ENCODE measurements at regions not wholly inside any gene's neighbourhood (a gene's known extent, or its start where the extent isn't known, plus 50 kb on each side); places are given as distances from the start of the nearest gene placed in this dataset.

DNA sequence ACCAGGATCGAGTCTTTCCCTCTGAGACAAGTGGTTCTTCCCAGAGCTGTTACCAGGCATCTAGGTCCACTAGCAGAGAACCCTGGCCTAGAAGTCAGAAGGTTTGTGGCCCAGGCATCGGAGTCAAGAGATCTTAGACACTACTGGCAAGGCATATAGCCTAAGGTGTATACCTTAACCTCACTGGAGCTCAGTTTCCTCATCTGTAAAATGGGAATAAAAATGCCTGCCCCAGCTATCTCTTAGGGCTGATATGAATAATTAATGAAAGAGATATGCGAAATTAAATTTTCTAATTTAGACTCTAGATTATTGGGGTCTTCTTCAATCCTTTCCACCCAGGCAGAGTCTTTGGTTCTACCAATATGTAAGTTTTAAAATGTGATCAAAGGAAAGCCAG, 60.5 kb upstream of the NLK start:
- no peak overlapping the region for H3K4me2 ChIP-seq
- no peak overlapping the region for H3K9ac ChIP-seq
- H4K20me1 ChIP-seq, result no peaks in the 10 kb centered on the region
- H3K4me3 ChIP-seq, result no peak overlapping the region
- no peak for TF ChIP-seq Cebpa-rat (IDR thresholded peaks at IDR 0.05)
- no peaks in the 10 kb centered on the region for H3K9me3 ChIP-seq
- H3K4me1 ChIP-seq, result peaks cover 19% of the 10 kb centered on the region
- H3K27me3 ChIP-seq, result no peaks in the 10 kb centered on the region
- H3K27ac ChIP-seq, result no peak overlapping the region
- no peaks in the 10 kb centered on the region for H3K36me3 ChIP-seq

DNA sequence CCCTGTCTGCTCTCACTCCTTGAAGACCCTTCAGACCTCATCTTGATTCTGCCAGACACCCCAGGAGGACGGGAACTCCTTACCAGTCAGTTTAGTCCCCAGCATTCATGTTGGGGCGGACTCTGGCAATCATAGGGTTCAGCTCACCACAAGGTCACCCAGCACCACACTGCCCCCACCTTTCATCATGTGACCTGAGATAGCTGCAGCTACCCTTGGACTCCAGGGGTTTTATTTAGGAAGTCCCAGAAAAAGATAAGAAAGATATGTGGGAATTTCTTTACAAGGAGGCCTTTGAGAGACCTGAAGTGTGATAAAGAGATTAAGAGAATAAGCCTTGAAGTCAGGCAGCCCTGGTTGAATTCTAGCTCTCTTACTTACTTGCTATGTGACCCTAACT, 59.8 kb upstream of the NLK start:
- Histone ChIP-seq H3K36me3 (no peaks in the 10 kb centered on the region), H3K9ac (no peak overlapping the region), H3K4me3 (no peak overlapping the region), H4K20me1 (no peaks in the 10 kb centered on the region), H3K27me3 (no peaks in the 10 kb centered on the region), H3K4me2 (no peak overlapping the region), H3K27ac (no peak overlapping the region), H3K4me1 (peaks cover 13% of the 10 kb centered on the region), H3K9me3 (no peaks in the 10 kb centered on the region)
- no peak for TF ChIP-seq Cebpa-rat (IDR thresholded peaks at IDR 0.05)

DNA sequence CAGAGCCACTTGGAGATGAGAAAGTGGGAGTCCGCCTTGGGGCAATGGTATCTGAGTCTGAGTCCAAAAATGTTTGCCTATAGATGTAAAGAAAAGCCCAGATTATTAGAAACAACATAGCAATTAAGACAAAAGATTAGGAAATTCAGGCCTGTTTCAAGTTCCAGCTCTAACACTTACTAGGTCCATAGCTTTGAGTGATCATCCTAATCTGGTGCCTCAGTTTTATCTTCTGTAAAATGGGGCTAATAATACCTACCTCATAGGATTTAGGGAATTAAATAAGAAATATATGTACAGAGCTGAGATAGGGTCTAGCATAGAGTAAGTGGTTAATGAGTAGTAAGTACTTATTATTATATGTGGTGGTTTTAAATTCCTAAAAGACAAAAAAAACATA, 58.6 kb upstream of the NLK start:
- H3K4me1 ChIP-seq, result peaks cover 12% of the 10 kb centered on the region
- no peak overlapping the region for H3K9ac ChIP-seq
- no peaks in the 10 kb centered on the region for H3K9me3 ChIP-seq
- TF ChIP-seq Cebpa-rat (IDR thresholded peaks at IDR 0.05), result no peak
- no peaks in the 10 kb centered on the region for H3K36me3 ChIP-seq
- no peaks in the 10 kb centered on the region for H3K27me3 ChIP-seq
- H4K20me1 ChIP-seq, result no peaks in the 10 kb centered on the region
- no peak overlapping the region for H3K27ac ChIP-seq
- H3K4me2 ChIP-seq, result no peak overlapping the region
- no peak overlapping the region for H3K4me3 ChIP-seq

DNA sequence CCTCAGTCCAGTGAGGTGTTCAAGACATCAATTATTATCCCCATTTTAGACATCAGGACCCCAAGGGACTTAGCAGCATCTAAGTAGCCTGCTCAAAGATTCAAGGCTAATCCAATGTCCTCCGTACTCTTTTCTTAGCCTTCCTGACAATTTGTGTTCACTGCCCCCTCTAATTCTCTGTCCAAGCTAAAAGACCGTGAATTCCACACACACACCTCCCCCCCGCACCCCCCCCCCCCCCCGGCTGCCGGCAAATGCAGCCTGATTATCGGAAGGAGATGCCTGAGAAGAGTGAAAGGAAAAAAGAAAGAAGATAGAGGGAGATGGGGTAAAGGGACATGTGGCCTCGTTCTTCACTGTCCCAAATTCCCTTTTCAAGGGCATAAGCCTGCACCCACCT, 58.1 kb upstream of the NLK start:
- Histone ChIP-seq H4K20me1 (no peaks in the 10 kb centered on the region), H3K9me3 (no peaks in the 10 kb centered on the region), H3K27me3 (no peaks in the 10 kb centered on the region), H3K9ac (no peak overlapping the region), H3K36me3 (no peaks in the 10 kb centered on the region), H3K4me3 (no peak overlapping the region), H3K4me2 (no peak overlapping the region), H3K4me1 (peaks cover 12% of the 10 kb centered on the region), H3K27ac (no peak overlapping the region)
- no peak for TF ChIP-seq Cebpa-rat (IDR thresholded peaks at IDR 0.05)

DNA sequence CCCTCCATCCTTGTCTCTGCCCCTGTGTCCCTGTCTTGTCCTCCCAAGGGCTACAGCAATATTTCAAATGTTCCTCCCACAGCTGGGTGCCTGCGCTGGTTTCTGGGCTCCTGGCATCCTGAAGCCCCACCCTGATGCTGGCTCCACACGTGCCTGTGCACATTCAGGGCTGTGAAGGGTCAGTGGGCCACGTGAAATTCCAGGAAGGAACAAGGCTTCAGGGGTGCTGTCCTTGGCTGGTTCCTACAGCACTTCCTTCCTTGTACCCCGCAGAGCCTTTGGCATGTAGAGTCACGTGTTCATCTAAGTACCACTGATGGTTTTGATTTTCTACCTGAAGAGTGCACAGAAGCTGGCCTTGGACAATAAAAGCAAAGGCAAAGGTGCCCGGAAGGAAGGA, 57.7 kb upstream of the NLK start:
- H3K36me3 ChIP-seq, result no peaks in the 10 kb centered on the region
- H3K27me3 ChIP-seq, result no peaks in the 10 kb centered on the region
- H3K9ac ChIP-seq, result no peak overlapping the region
- H4K20me1 ChIP-seq, result no peaks in the 10 kb centered on the region
- TF ChIP-seq Cebpa-rat (IDR thresholded peaks at IDR 0.05), result no peak
- H3K4me2 ChIP-seq, result peak overlapping the region; percentile 38
- no peak overlapping the region for H3K27ac ChIP-seq
- H3K4me3 ChIP-seq, result no peak overlapping the region
- H3K4me1 ChIP-seq, result peaks cover 12% of the 10 kb centered on the region
- H3K9me3 ChIP-seq, result no peaks in the 10 kb centered on the region

DNA sequence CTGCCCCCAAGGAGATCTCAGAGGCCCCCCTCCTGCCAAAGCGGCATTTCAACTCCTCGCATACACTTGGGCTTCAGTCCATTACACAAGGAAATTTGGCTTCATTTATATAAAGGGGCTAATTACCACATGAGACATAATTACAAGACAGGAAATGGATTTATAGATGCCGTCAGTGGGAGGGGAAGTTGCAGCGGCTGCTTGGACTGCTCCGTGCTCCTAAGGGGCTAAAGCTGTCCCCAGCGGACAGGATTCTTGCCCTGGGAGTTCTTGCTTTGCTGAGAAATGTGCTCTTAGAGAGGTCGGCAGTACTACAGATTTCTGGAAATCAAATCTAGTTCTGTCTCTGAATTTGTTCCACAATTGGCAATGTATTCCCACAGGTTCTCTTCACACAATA, 57.2 kb upstream of the NLK start:
- H4K20me1 ChIP-seq, result no peaks in the 10 kb centered on the region
- no peak for TF ChIP-seq Cebpa-rat (IDR thresholded peaks at IDR 0.05)
- H3K9ac ChIP-seq, result no peak overlapping the region
- H3K27me3 ChIP-seq, result no peaks in the 10 kb centered on the region
- no peak overlapping the region for H3K4me3 ChIP-seq
- H3K36me3 ChIP-seq, result no peaks in the 10 kb centered on the region
- H3K9me3 ChIP-seq, result no peaks in the 10 kb centered on the region
- H3K4me1 ChIP-seq, result peaks cover 12% of the 10 kb centered on the region
- H3K27ac ChIP-seq, result no peak overlapping the region
- peak overlapping the region; percentile 38 for H3K4me2 ChIP-seq

DNA sequence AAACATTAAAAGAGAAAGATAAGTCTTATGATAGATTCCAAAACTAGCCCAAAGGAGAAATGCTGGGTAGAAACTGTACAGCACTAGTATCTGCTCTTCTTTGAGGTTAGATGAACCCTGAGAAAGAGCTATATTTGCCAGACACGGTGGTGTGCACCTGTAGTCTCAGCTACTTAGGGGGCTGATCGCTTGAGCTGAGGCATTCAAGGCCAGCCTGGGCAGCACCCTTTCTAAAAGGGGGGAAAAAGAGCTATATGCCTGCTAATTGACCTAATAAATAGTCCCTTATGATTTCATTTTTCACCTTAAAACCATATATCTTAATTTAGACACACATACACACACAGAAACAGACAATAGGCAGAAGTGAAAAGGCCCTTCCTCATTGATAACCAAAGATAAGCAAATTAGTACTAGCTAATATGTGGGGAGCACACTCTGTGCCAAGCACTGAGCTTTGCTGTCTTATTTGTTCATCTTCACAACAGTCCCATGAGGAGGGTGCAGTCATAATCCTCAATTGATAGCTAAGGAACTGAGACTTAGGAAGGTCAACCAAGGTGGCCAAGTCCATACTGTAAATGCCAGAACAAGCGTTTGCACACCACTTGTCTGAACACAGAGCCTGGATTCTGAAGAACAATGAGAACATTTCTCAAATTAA, 56.6 kb upstream of the NLK start:
- no peak overlapping the region for H3K4me3 ChIP-seq

DNA sequence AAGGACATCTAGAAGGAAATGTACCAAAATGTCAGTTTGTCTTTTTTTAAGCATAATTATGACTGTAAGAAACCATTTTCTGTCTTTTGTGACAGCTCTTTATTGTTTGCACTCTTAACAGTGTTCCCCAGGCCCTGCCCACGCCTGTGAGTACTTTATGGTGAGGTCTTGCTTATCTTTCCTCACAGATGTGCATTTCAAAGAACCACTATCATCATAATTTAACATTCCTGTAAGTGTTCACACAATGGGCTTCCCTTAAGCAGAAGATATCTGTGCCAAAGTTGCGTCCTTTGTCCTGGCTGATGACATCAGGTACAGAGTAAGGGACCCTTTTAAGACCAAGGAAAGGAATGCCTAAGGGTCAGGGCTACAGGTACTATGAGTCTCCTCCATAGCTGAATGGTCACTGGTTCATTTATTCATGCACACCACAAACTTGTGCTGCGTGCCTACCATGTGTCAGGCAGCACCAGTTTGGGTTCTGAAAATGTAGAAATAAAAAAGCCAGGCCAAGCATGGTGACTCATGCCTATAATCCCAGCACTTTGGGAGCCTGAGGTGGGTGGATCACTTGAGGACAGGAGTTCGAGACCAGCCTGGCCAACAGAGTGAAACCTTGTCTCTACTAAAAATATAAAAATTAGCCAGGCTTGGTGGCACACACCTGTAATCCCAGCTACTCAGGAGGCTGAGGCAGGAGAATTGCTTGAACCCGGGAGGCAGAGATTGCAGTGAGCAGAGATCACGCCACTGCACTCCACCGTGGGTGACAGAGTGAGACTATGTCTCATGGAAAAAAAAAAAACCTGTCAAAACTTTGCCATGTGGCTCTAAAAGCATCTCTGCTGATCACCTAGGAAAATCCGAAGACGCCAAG, 55.4 kb upstream of the NLK start:
- Histone ChIP-seq H3K9me3 (no peaks in the 10 kb centered on the region), H3K4me3 (no peak overlapping the region), H3K4me2 (no peak overlapping the region), H3K9ac (no peak overlapping the region), H3K27ac (no peak overlapping the region), H3K27me3 (no peaks in the 10 kb centered on the region), H3K36me3 (no peaks in the 10 kb centered on the region), H4K20me1 (no peaks in the 10 kb centered on the region), H3K4me1 (peaks cover 12% of the 10 kb centered on the region)
- no peak for TF ChIP-seq Cebpa-rat (IDR thresholded peaks at IDR 0.05)

More for the DNA sequence above, 56.6 kb upstream of the NLK start:
- no peaks in the 10 kb centered on the region for H3K27me3 ChIP-seq
- no peaks in the 10 kb centered on the region for H3K9me3 ChIP-seq
- no peak overlapping the region for H3K9ac ChIP-seq
- TF ChIP-seq Cebpa-rat (IDR thresholded peaks at IDR 0.05), result no peak
- 0 out of 2 replicates have a peak overlapping the region, but pooled peaks have one; percentile 38 for H3K4me2 ChIP-seq
- no peaks in the 10 kb centered on the region for H3K36me3 ChIP-seq
- no peak overlapping the region for H3K27ac ChIP-seq
- H3K4me1 ChIP-seq, result peaks cover 12% of the 10 kb centered on the region
- no peaks in the 10 kb centered on the region for H4K20me1 ChIP-seq

DNA sequence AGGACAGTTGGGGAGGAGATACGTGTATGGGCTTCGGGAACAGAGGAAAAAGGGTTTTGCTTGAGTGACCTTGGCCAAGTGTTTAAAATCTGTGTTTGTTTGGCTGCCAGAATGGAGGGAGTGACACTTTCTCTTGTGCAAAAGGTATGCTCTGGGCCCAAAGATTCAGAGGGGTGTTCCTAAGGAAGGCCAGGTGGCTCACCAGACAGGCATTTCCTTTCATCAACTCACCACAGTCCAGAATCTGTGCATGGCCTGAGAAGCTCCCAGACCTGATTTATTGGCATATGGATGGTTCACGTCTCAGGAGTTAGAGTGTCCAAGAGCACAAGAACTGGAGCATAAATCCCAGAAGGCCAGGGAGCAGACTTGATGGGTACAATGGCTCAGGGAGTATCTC, 53.4 kb upstream of the NLK start:
- H3K4me1 ChIP-seq, result peaks cover 12% of the 10 kb centered on the region
- no peak for TF ChIP-seq Cebpa-rat (IDR thresholded peaks at IDR 0.05)
- no peaks in the 10 kb centered on the region for H4K20me1 ChIP-seq
- H3K9ac ChIP-seq, result no peak overlapping the region
- H3K27me3 ChIP-seq, result no peaks in the 10 kb centered on the region
- no peak overlapping the region for H3K4me3 ChIP-seq
- no peak overlapping the region for H3K27ac ChIP-seq
- H3K36me3 ChIP-seq, result no peaks in the 10 kb centered on the region
- no peaks in the 10 kb centered on the region for H3K9me3 ChIP-seq
- H3K4me2 ChIP-seq, result no peak overlapping the region

DNA sequence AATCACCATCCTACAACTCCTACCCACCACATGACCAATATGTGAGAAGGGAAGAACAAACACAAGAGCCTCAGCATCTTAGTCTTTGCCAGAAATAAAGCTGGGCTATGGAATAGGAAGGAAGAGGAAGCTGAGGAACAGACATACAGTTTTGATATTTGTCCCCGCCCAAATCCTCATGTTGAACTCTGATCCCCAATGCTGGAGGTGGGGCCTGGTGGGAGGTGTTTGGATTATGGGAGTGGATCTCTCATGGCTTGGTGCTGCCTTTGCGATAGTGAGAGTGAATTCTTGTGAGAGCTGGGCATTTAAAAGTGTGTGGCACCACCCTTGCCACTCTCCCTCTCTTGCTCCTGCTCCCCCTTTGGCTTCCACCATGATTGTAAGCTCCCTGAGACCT, 52.4 kb upstream of the NLK start:
- Histone ChIP-seq H3K4me3 (no peak overlapping the region), H4K20me1 (no peaks in the 10 kb centered on the region), H3K27ac (no peak overlapping the region), H3K36me3 (no peaks in the 10 kb centered on the region), H3K27me3 (no peaks in the 10 kb centered on the region), H3K4me1 (peaks cover 7% of the 10 kb centered on the region), H3K9me3 (no peaks in the 10 kb centered on the region), H3K9ac (no peak overlapping the region), H3K4me2 (no peak overlapping the region)
- no peak for TF ChIP-seq Cebpa-rat (IDR thresholded peaks at IDR 0.05)
